22Rv1 (cell line): ENCODE measurements at regions not wholly inside any gene's neighbourhood (a gene's known extent, or its start where the extent isn't known, plus 50 kb on each side); places are given as distances from the start of the nearest gene placed in this dataset.
"Not testable (repeated sequence)": the region's sequence is repeated elsewhere in the genome, so short reads cannot be mapped to it uniquely, and the experiment has no call there.

Source experiments
- ZFX ChIP-seq: fragments of 450-650 bp; IDR thresholded peaks from 2 replicates; pipeline ENCODE4 v1.6.1; 2017; ENCODE audit warnings: antibody characterized with exemption, borderline replicate concordance
- TF ChIP-seq, protein P1 (sequence below): fragments of 450-650 bp; IDR thresholded peaks from 2 replicates; pipeline ENCODE4 v1.5.1; 2017; ENCODE audit warnings: mild to moderate bottlenecking

DNA sequence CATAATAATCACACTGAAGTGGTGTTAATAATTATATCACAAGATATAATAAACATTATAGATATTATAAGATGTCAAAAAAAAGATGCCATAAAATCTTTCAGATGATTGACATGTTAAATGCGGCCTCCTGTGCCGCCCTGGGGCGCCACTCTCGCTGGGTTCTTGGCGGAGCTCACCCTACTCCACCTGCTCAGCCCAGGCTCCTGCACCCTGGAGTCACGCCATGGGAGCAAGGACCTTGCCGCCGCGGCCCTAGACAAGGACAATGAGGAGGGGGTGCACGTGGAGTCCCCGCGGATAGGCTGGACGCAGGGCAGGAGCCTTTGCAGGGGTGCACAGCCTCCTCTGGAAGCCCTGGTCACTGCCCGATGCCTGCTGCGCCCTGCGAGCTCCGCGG is 77.5 kb upstream of the ZNF337 start:
- TF ChIP-seq, protein P1, sequence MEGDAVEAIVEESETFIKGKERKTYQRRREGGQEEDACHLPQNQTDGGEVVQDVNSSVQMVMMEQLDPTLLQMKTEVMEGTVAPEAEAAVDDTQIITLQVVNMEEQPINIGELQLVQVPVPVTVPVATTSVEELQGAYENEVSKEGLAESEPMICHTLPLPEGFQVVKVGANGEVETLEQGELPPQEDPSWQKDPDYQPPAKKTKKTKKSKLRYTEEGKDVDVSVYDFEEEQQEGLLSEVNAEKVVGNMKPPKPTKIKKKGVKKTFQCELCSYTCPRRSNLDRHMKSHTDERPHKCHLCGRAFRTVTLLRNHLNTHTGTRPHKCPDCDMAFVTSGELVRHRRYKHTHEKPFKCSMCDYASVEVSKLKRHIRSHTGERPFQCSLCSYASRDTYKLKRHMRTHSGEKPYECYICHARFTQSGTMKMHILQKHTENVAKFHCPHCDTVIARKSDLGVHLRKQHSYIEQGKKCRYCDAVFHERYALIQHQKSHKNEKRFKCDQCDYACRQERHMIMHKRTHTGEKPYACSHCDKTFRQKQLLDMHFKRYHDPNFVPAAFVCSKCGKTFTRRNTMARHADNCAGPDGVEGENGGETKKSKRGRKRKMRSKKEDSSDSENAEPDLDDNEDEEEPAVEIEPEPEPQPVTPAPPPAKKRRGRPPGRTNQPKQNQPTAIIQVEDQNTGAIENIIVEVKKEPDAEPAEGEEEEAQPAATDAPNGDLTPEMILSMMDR: not testable (repeated sequence)
- not testable (repeated sequence) for TF ChIP-seq ZFX
